T-cell (primary cell): ENCODE measurements at regions not wholly inside any gene's neighbourhood (a gene's known extent, or its start where the extent isn't known, plus 50 kb on each side); places are given as distances from the start of the nearest gene placed in this dataset.

ENCODE experiments used
- ATAC-seq, 4 experiments: fragments of 200-7000 bp in 3 of 4; fragments of 150-1000 bp in 1 of 4; cut with Tn5 transposase; replicated peaks in 1 of 4; 1 replicate in 3 of 4; 2 replicates in 1 of 4; pipeline ENCODE4 v1.10.0; 2021; ENCODE audit warnings: moderate library complexity in 3 of 4, mild to moderate bottlenecking in 2 of 4, moderate number of reproducible peaks in 1 of 4
- CTCF ChIA-PET, 2 donors: fragments of 300-600 bp; sonication (Branson Sonifier 250); formaldehyde crosslinking; loops; one replicate each; lab custom pipeline; 2022; ENCODE audit warnings: antibody characterized with exemption in 2 of 2; lab: Charles Lee
- POLR2A ChIA-PET, 2 donors: fragments of 300-600 bp; sonication (Branson Sonifier 250); formaldehyde crosslinking; loops; one replicate each; lab custom pipeline; 2022; ENCODE audit warnings: antibody characterized with exemption in 2 of 2; lab: Charles Lee
- DNase-seq, 35 experiments: peaks; one replicate each; pipeline versions ENCODE4 v3.0.0 to v3.0.0-alpha.2; 2013 to 2023
- H3K27ac ChIP-seq: one replicate; pipeline ENCODE4 v1.5.1; 2013; ENCODE audit warnings: low read length
- H3K27me3 ChIP-seq, 2 experiments: replicated peaks in 1 of 2; 1 replicate in 1 of 2; 2 replicates in 1 of 2; pipeline versions ENCODE4 v1.6.1 to v1.7.0; 2013; ENCODE audit warnings: low read length in 1 of 2, mixed read lengths in 1 of 2; ENCODE audit not compliant: control insufficient read depth in 2 of 2, insufficient read depth in 2 of 2; ENCODE audit errors: extremely low read depth in 1 of 2
- H3K36me3 ChIP-seq, 2 donors: 1 replicate in 1 of 2; 2 replicates in 1 of 2; pipeline versions ENCODE4 v1.6.1 to v1.7.0; 2013; ENCODE audit warnings: low read length in 1 of 2; ENCODE audit not compliant: control insufficient read depth in 2 of 2, insufficient read depth in 1 of 2; ENCODE audit errors: extremely low read depth in 1 of 2
- H3K4me1 ChIP-seq, 2 experiments: 1 replicate in 1 of 2; 2 replicates in 1 of 2; pipeline versions ENCODE4 v1.6.1 to v1.7.0; 2013; ENCODE audit warnings: low read length in 2 of 2, mixed read lengths in 1 of 2; ENCODE audit not compliant: insufficient read depth in 2 of 2, control insufficient read depth in 1 of 2; ENCODE audit errors: extremely low read depth in 1 of 2
- H3K4me3 ChIP-seq, 2 donors: 1 replicate in 1 of 2; 2 replicates in 1 of 2; pipeline versions ENCODE4 v1.5.1 to v1.7.0; 2013; ENCODE audit warnings: mild to moderate bottlenecking in 2 of 2, low read length in 1 of 2, moderate library complexity in 1 of 2; ENCODE audit not compliant: control insufficient read depth in 1 of 2; ENCODE audit errors: extremely low read depth in 1 of 2
- H3K9me3 ChIP-seq: 2 replicates; pipeline ENCODE4 v1.7.0; 2013
- H3K27ac Mint-ChIP-seq, 2 donors: one replicate each; pipeline ENCODE4 v1.8.0; 2020 to 2021; ENCODE audit warnings: mild to moderate bottlenecking in 2 of 2, mixed read lengths in 2 of 2
- H3K27me3 Mint-ChIP-seq, 2 donors: one replicate each; pipeline ENCODE4 v1.8.0; 2021 to 2022; ENCODE audit warnings: mixed read lengths in 2 of 2
- H3K36me3 Mint-ChIP-seq: one replicate; pipeline ENCODE4 v1.8.0; 2021; ENCODE audit warnings: mixed read lengths
- H3K4me1 Mint-ChIP-seq, 3 donors: one replicate each; pipeline ENCODE4 v1.8.0; 2020 to 2022; ENCODE audit warnings: mixed read lengths in 3 of 3, mild to moderate bottlenecking in 1 of 3
- H3K4me3 Mint-ChIP-seq, 3 donors: one replicate each; pipeline ENCODE4 v1.8.0; 2020 to 2022; ENCODE audit warnings: mild to moderate bottlenecking in 3 of 3, mixed read lengths in 3 of 3, moderate library complexity in 3 of 3
- H3K9me3 Mint-ChIP-seq, 3 donors: one replicate each; pipeline ENCODE4 v1.8.0; 2020 to 2022; ENCODE audit warnings: mixed read lengths in 3 of 3
- WGBS: methylation state at CpG from one replicate; pipeline ENCODE4 v1.1.5; 2013; ENCODE audit warnings: missing lambda C conversion rate; ENCODE audit not compliant: insufficient coverage; 5-methylcytosine and 5-hydroxymethylcytosine counted together

DNA sequence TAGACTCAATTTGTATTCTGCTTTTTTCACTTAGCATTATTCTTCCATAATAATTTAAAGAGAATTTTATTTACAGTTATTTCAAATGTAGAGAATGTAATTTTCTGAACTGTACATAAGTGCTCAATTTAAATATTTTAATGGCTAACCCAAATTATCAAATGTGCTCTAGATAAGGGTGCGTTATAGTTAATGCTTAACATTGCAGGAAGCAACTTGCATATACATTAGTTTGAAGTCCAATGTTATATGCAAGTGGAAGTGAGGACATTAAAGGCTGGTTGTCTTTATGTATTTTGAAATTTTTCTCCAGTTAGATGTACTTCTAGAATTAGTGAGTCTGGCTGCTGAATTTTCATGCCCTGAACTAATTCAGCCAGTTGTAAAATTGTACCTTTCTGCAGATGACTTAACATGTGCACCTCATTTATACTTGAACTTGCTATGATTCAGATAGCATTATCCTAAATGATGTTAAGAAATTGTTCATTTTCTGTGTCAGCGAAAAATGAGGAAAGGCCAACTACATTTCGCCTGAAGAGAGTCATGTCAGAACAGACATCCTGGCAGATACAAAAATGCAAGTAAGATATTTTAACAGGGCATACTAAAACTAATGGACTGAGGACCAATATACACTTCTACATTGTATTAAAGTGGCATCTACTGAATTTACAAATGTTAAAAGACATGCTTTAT is 59.2 kb upstream of the GAREM1 start:
- H3K4me1 Mint-ChIP-seq, result peaks cover 13 to 20% (median 19%) of the 10 kb centered on the region in 3 donors
- ATAC-seq, result no peak
- no peak overlapping the region for H3K27ac ChIP-seq
- peaks cover 0 to 7% of the 10 kb centered on the region in 2 donors for H3K27me3 Mint-ChIP-seq
- H3K9me3 Mint-ChIP-seq, result no peaks in the 10 kb centered on the region
- H3K27ac Mint-ChIP-seq, result no peak overlapping the region
- H3K27me3 ChIP-seq, result no peaks in the 10 kb centered on the region
- no peak overlapping the region for H3K4me3 ChIP-seq
- DNase-seq, result no peak
- CTCF ChIA-PET, result no interaction called here
- no peaks in the 10 kb centered on the region for H3K9me3 ChIP-seq
- no peaks in the 10 kb centered on the region for H3K36me3 ChIP-seq
- peaks cover 0 to 5% of the 10 kb centered on the region in 2 experiments for H3K4me1 ChIP-seq
- WGBS, result no CpG with 5 or more reads among the region's 3 CpGs
- H3K36me3 Mint-ChIP-seq, result no peaks in the 10 kb centered on the region
- POLR2A ChIA-PET, result no interaction called here
- H3K4me3 Mint-ChIP-seq, result no peak overlapping the region

DNA sequence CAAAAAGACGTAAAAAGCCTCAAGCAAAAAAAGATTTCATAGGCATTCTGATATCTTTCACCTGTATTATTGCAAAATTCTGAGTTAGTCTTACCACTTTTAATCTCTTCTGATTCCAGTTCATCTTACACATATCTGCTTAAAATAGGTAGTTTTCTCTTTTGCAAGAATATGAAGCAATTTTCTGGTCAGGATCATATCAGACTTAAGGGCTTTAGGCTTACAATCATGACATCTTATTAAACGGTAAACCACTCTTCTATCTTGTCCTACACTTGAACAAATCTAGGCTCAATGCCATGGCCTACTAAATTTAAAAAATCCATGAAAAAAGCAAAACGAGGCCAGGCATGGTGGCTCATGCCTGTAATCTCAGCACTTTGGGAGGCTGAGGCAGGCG is 50.1 kb upstream of the GAREM1 start:
- POLR2A ChIA-PET, result no interaction called here
- Histone ChIP-seq H3K4me1 (no peaks in the 10 kb centered on the region), H3K36me3 (no peaks in the 10 kb centered on the region), H3K27ac (no peak overlapping the region), H3K4me3 (no peak overlapping the region), H3K9me3 (no peaks in the 10 kb centered on the region), H3K27me3 (no peaks in the 10 kb centered on the region)
- H3K36me3 Mint-ChIP-seq, result no peaks in the 10 kb centered on the region
- DNase-seq (no peak), ATAC-seq (no peak)
- no peaks in the 10 kb centered on the region for H3K9me3 Mint-ChIP-seq
- CTCF ChIA-PET, result no interaction called here
- no peak overlapping the region for H3K4me3 Mint-ChIP-seq
- no peak overlapping the region for H3K27ac Mint-ChIP-seq
- H3K4me1 Mint-ChIP-seq, result no peaks in the 10 kb centered on the region
- peaks cover 0 to 12% of the 10 kb centered on the region in 2 donors for H3K27me3 Mint-ChIP-seq
- 57% methylated on average over 2 of the region's 4 CpGs for WGBS
